ENCODE measurements at regions not wholly inside any gene's neighbourhood (a gene's known extent, or its start where the extent isn't known, plus 50 kb on each side); places are given as distances from the start of the nearest gene placed in this dataset.

DNA sequence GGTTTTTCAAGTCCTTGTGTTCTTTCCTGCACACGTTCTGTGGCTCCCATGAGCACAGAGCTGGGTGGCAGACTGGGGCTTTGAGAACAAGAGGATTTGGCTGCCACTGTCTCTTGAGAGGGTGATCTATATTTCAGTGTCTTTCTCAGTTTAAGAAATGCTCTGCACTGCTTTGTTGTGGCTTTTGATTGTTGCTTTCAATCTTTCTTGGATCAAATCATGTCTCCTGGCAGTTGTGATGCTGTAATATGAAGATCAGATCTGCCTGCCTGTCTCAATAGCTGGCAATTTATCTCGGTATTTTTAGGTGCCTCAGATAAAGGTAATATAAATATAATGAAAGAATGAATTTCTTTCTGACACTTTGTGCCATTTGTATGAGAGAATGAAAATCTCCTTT, 273.3 kb upstream of the LCORL start:
- H3K27ac ChIP-seq (replicated peaks): no peak overlapping the region
- DNase-seq (ENCODE audit: low read depth in 1 of 2, low spot score in 1 of 2): no peak
- H3K27me3 ChIP-seq (ENCODE audit: insufficient read depth, poor library complexity, severe bottlenecking): no peaks in the 10 kb centered on the region
- H3K4me3 ChIP-seq (replicated peaks; ENCODE audit: insufficient read depth, low read length): no peak overlapping the region
- TF ChIP-seq, protein P1, sequence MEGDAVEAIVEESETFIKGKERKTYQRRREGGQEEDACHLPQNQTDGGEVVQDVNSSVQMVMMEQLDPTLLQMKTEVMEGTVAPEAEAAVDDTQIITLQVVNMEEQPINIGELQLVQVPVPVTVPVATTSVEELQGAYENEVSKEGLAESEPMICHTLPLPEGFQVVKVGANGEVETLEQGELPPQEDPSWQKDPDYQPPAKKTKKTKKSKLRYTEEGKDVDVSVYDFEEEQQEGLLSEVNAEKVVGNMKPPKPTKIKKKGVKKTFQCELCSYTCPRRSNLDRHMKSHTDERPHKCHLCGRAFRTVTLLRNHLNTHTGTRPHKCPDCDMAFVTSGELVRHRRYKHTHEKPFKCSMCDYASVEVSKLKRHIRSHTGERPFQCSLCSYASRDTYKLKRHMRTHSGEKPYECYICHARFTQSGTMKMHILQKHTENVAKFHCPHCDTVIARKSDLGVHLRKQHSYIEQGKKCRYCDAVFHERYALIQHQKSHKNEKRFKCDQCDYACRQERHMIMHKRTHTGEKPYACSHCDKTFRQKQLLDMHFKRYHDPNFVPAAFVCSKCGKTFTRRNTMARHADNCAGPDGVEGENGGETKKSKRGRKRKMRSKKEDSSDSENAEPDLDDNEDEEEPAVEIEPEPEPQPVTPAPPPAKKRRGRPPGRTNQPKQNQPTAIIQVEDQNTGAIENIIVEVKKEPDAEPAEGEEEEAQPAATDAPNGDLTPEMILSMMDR (IDR thresholded peaks at IDR 0.05; ENCODE audit: insufficient read depth, low read length): no peak
- TF ChIP-seq POLR2AphosphoS5 (IDR thresholded peaks at IDR 0.05; ENCODE audit: low read depth): no peak
- TF ChIP-seq, protein P2, sequence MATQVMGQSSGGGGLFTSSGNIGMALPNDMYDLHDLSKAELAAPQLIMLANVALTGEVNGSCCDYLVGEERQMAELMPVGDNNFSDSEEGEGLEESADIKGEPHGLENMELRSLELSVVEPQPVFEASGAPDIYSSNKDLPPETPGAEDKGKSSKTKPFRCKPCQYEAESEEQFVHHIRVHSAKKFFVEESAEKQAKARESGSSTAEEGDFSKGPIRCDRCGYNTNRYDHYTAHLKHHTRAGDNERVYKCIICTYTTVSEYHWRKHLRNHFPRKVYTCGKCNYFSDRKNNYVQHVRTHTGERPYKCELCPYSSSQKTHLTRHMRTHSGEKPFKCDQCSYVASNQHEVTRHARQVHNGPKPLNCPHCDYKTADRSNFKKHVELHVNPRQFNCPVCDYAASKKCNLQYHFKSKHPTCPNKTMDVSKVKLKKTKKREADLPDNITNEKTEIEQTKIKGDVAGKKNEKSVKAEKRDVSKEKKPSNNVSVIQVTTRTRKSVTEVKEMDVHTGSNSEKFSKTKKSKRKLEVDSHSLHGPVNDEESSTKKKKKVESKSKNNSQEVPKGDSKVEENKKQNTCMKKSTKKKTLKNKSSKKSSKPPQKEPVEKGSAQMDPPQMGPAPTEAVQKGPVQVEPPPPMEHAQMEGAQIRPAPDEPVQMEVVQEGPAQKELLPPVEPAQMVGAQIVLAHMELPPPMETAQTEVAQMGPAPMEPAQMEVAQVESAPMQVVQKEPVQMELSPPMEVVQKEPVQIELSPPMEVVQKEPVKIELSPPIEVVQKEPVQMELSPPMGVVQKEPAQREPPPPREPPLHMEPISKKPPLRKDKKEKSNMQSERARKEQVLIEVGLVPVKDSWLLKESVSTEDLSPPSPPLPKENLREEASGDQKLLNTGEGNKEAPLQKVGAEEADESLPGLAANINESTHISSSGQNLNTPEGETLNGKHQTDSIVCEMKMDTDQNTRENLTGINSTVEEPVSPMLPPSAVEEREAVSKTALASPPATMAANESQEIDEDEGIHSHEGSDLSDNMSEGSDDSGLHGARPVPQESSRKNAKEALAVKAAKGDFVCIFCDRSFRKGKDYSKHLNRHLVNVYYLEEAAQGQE (IDR thresholded peaks at IDR 0.05; ENCODE audit: insufficient replicate concordance, low read depth): no peak
- no peak for TF ChIP-seq GABPA (IDR thresholded peaks at IDR 0.05; ENCODE audit: low read depth)

DNA sequence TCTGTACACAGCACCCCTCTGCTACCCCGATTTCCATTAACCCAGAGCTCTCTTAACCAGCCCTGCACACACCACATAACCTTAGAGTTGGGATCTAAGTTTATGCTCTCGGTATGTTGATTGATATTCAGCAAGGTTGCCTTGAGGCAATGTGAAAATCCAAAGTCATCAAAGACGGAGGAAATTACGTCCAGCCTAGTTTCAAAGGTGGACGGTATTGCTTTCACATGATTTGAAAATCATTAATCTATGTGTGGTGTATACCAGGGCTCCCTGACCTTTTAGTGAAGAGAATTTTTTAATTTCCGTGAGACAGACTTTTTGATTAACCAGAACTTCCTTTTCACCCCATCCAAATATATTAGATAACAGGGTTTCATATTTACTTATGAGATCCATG, 272.5 kb upstream of the LCORL start:
- TF ChIP-seq, protein P1 (IDR thresholded peaks at IDR 0.05; ENCODE audit: insufficient read depth, low read length): no peak
- TF ChIP-seq GABPA (IDR thresholded peaks at IDR 0.05; ENCODE audit: low read depth) (no peak), POLR2AphosphoS5 (IDR thresholded peaks at IDR 0.05; ENCODE audit: low read depth) (no peak), SPI1 (IDR thresholded peaks at IDR 0.05; ENCODE audit: borderline replicate concordance, low read depth) (no peak)
- TF ChIP-seq, protein P2 (IDR thresholded peaks at IDR 0.05; ENCODE audit: insufficient replicate concordance, low read depth): no peak
- H3K27me3 ChIP-seq (ENCODE audit: insufficient read depth, poor library complexity, severe bottlenecking): no peaks in the 10 kb centered on the region

DNA sequence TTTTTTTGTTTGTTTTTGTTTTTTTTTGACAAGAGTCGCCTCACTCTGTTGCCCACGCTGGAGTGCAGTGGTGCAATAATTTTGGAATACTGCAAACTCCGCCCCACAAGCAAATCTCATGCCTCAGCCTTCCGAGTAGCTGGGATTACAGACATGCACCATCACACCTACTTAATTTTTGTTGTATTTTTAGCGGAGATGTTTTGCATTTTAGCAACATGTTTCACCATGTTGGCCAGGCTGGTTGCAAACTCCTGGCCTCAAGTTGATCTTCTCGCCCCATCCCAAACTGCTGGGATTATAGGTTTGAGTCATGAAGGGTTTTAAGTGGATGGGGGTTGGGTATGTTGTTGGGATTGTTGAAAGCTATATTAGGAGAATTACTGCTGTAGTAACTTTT, 270.9 kb upstream of the LCORL start:
- Histone ChIP-seq H3K27ac (replicated peaks) (no peak overlapping the region), H3K27me3 (ENCODE audit: insufficient read depth, poor library complexity, severe bottlenecking) (no peaks in the 10 kb centered on the region), H3K4me3 (replicated peaks; ENCODE audit: insufficient read depth, low read length) (no peak overlapping the region)
- TF ChIP-seq, protein P1 (IDR thresholded peaks at IDR 0.05; ENCODE audit: insufficient read depth, low read length): no peak
- TF ChIP-seq SPI1 (IDR thresholded peaks at IDR 0.05; ENCODE audit: borderline replicate concordance, low read depth) (no peak), POLR2AphosphoS5 (IDR thresholded peaks at IDR 0.05; ENCODE audit: low read depth) (no peak), GABPA (IDR thresholded peaks at IDR 0.05; ENCODE audit: low read depth) (no peak)
- TF ChIP-seq, protein P2 (IDR thresholded peaks at IDR 0.05; ENCODE audit: insufficient replicate concordance, low read depth): no peak
- DNase-seq (ENCODE audit: low read depth in 1 of 2, low spot score in 1 of 2): no peak

More for the DNA sequence above, 272.5 kb upstream of the LCORL start:
- H3K4me3 ChIP-seq (replicated peaks; ENCODE audit: insufficient read depth, low read length): no peak overlapping the region
- no peak overlapping the region for H3K27ac ChIP-seq (replicated peaks)
- no peak for DNase-seq (ENCODE audit: low read depth in 1 of 2, low spot score in 1 of 2)

Data from HL-60 (cell line).